ENCODE measurements at regions not wholly inside any gene's neighbourhood (a gene's known extent, or its start where the extent isn't known, plus 50 kb on each side); places are given as distances from the start of the nearest gene placed in this dataset.

DNA sequence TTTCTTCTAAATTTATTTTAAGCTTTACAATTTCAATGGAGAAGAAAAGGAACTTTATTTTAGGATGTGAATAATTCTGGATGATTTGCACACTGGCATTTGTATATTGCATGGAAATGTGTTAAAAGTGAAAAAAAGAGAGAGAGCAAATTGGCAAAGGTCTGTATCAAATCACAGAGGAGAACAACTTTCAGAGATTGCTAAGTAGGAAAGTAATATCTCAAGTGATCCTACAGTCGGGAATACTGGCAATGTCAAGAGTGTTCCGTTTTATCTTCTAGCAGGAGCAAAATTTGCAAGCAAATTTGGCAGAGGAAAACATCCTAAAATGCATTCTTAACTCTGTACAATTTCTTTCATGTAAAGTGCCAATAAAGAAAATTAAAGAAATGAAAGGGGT, 97.1 kb upstream of the TMC3 start:
- TF ChIP-seq, protein P1, sequence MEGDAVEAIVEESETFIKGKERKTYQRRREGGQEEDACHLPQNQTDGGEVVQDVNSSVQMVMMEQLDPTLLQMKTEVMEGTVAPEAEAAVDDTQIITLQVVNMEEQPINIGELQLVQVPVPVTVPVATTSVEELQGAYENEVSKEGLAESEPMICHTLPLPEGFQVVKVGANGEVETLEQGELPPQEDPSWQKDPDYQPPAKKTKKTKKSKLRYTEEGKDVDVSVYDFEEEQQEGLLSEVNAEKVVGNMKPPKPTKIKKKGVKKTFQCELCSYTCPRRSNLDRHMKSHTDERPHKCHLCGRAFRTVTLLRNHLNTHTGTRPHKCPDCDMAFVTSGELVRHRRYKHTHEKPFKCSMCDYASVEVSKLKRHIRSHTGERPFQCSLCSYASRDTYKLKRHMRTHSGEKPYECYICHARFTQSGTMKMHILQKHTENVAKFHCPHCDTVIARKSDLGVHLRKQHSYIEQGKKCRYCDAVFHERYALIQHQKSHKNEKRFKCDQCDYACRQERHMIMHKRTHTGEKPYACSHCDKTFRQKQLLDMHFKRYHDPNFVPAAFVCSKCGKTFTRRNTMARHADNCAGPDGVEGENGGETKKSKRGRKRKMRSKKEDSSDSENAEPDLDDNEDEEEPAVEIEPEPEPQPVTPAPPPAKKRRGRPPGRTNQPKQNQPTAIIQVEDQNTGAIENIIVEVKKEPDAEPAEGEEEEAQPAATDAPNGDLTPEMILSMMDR (conservative IDR thresholded peaks at IDR 0.05), result no peak
- no peak for TF ChIP-seq ZFX (IDR thresholded peaks at IDR 0.05)

Measured in C4-2B (cell line).